ENCODE measurements at regions not wholly inside any gene's neighbourhood (a gene's known extent, or its start where the extent isn't known, plus 50 kb on each side); places are given as distances from the start of the nearest gene placed in this dataset.

DNA sequence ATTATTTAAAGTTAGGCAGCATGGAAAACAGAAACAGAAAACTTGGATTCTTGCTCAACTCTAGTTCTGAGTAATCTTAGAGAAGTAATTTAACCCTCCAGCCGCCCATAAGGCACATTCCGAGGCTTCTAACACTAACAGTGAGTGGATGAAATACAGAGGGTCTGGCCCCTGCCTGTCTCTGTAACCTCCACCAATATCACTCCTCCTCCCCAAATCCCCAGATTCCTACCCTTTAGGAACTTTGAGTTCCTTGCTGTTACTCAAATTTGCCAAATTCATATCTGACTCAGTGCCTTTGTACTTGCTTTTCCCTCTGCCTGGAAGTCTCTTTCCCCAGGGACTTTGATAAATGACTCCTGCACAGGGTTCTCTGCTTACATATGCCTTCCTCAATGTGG is 112.5 kb upstream of the TGFBR2 start:
- H3K4me3 ChIP-seq (ENCODE audit: low read depth, low read length): no peak overlapping the region
- no peaks in the 10 kb centered on the region for H3K27me3 ChIP-seq (replicated peaks)
- no peak for TF ChIP-seq CTCF (IDR thresholded peaks at IDR 0.05; ENCODE audit: low read depth, low read length, missing control alignments)
- in situ Hi-C loops (cut with HindIII; ENCODE audit: low pct_ligation_motif_present, low sequenced_read_pairs): no loop called here
- H3K27ac ChIP-seq: peak overlapping the region; percentile 64
- no peak for DNase-seq
- H3K36me3 ChIP-seq (replicated peaks): no peaks in the 10 kb centered on the region

DNA sequence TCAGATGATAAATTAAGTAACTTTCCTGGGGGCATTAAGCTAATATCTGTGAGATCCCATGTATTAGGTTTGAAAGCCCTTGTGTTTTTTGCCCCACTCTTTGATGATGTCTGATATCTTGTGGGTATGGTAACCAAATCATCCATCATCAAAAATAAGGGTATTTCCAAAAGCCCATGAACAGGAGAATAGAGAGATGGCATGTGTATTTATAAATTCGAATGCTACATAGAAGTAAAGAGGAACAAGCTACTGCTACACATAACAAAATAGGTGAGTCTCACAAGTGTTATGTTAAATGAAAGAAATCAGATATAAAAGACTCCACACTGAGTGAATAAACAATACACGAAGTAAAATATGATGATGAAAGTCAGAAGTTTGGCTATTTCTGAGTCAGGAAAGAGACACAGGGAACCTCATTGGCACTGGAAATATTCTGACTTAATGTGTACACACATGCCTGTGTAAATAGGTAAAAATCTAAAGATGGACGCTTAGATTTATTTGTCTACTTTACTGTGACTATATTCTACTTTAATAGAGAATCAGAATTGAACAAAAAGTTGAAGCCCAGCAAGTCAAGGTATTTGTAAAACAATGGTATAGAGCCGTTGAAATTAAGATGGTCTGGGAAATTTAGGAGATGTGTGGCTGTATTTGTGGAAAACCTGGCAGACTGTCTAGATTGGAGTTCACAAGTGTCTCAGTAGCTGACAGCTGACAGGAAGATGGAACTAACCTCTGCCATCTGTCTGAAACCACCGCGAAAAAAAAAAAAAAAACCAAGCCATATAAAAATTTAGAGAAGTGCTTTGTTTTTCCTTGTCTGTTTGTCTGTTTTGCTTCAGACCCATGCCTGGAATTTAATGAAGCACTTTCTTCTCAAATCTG is 111.0 kb upstream of the TGFBR2 start:
- Histone ChIP-seq H3K27me3 (replicated peaks) (no peaks in the 10 kb centered on the region), H3K36me3 (replicated peaks) (no peaks in the 10 kb centered on the region), H3K4me3 (ENCODE audit: low read depth, low read length) (no peak overlapping the region), H3K27ac (peak overlapping the region; percentile 63)
- in situ Hi-C loops (cut with HindIII; ENCODE audit: low pct_ligation_motif_present, low sequenced_read_pairs): no loop called here
- no peak for DNase-seq
- TF ChIP-seq CTCF (IDR thresholded peaks at IDR 0.05; ENCODE audit: low read depth, low read length, missing control alignments): no peak

GRCh38 chr3:30496066-30496966 is 110.1 kb upstream of the TGFBR2 start:
- H3K27ac ChIP-seq: peak overlapping the region; percentile 63
- no peak for TF ChIP-seq CTCF (IDR thresholded peaks at IDR 0.05; ENCODE audit: low read depth, low read length, missing control alignments)
- H3K4me3 ChIP-seq (ENCODE audit: low read depth, low read length): no peak overlapping the region
- peak; percentile 74 for DNase-seq
- H3K27me3 ChIP-seq (replicated peaks): no peaks in the 10 kb centered on the region
- in situ Hi-C loops (cut with HindIII; ENCODE audit: low pct_ligation_motif_present, low sequenced_read_pairs): no loop called here
- H3K36me3 ChIP-seq (replicated peaks): no peaks in the 10 kb centered on the region

DNA sequence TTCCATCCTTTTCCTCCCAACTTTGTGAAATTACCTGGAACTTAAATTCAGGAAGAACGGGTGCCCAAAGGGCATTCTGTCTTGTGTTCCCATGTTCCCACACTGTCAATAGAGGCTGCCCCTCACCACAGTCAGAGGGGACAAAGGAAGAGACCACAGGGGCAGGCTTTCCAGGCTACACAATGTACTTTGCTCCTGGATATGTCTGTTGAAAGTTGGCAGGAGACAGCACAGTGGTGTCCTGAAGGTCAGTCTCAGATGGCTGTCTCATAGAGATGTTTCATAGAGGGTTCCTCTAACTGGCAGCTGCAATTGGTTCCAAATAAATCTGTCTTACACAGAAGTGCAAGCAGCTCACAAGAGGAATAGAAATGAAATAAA is 107.8 kb upstream of the TGFBR2 start:
- Histone ChIP-seq H3K36me3 (replicated peaks) (no peaks in the 10 kb centered on the region), H3K4me3 (ENCODE audit: low read depth, low read length) (no peak overlapping the region), H3K27ac (no peak overlapping the region), H3K27me3 (replicated peaks) (no peaks in the 10 kb centered on the region)
- in situ Hi-C loops (cut with HindIII; ENCODE audit: low pct_ligation_motif_present, low sequenced_read_pairs): no loop called here
- no peak for TF ChIP-seq CTCF (IDR thresholded peaks at IDR 0.05; ENCODE audit: low read depth, low read length, missing control alignments)
- no peak for DNase-seq

- Histone ChIP-seq H3K27me3 (replicated peaks) (no peaks in the 10 kb centered on the region), H3K36me3 (replicated peaks) (no peaks in the 10 kb centered on the region), H3K4me3 (ENCODE audit: low read depth, low read length) (no peak overlapping the region), H3K27ac (no peak overlapping the region)
- TF ChIP-seq CTCF (IDR thresholded peaks at IDR 0.05; ENCODE audit: low read depth, low read length, missing control alignments): no peak
- in situ Hi-C loops (cut with HindIII; ENCODE audit: low pct_ligation_motif_present, low sequenced_read_pairs): no loop called here
- no peak for DNase-seq
These were observed 105.6 kb upstream of the TGFBR2 start for GRCh38 chr3:30500666-30501399.
